GM13977 (cell line): ENCODE measurements at regions not wholly inside any gene's neighbourhood (a gene's known extent, or its start where the extent isn't known, plus 50 kb on each side); places are given as distances from the start of the nearest gene placed in this dataset.

Experiments used
- DNase-seq: peaks from one replicate; pipeline ENCODE4 v3.0.0; 2012; ENCODE audit warnings: low spot score
- CTCF ChIP-seq: IDR thresholded peaks from 2 replicates; pipeline ENCODE4 v1.5.1; 2012; ENCODE audit warnings: mild to moderate bottlenecking, control low read depth; ENCODE audit not compliant: insufficient read depth; ENCODE audit errors: extremely low read depth, missing control alignments
- in situ Hi-C: fragments of 300-500 bp; cut with MboI; formaldehyde crosslinking; loops from one replicate; pipeline ENCODE4 v1.12.0; 2022; ENCODE audit warnings: low sequenced_read_pairs, low pct_unique_long_range_greater_than_20kb, mixed read lengths, inconsistent platforms; ENCODE audit not compliant: unreplicated experiment

GRCh38 chr5:18216729-18217128 lies 582.5 kb downstream of the TAF11L14 start:
- no peak for TF ChIP-seq CTCF
- in situ Hi-C loops: no loop called here
- DNase-seq: no peak

GRCh38 chr5:18219241-18219640 lies 585.0 kb downstream of the TAF11L14 start:
- DNase-seq: no peak
- in situ Hi-C loops: no loop called here
- TF ChIP-seq CTCF: no peak

GRCh38 chr5:18220631-18221030 lies 586.4 kb downstream of the TAF11L14 start:
- in situ Hi-C loops: no loop called here
- DNase-seq: no peak
- no peak for TF ChIP-seq CTCF

- no peak for TF ChIP-seq CTCF
- in situ Hi-C loops: no loop called here
Observed at GRCh38 chr5:18236386-18236785, 602.1 kb downstream of the TAF11L14 start.

GRCh38 chr5:18238321-18238720 lies 604.1 kb downstream of the TAF11L14 start:
- in situ Hi-C loops: no loop called here
- DNase-seq: no peak
- TF ChIP-seq CTCF: no peak

More at GRCh38 chr5:18236386-18236785, 602.1 kb downstream of the TAF11L14 start:
- DNase-seq: no peak

GRCh38 chr5:18240971-18241370 lies 606.7 kb downstream of the TAF11L14 start:
- in situ Hi-C loops: no loop called here
- TF ChIP-seq CTCF: no peak
- DNase-seq: no peak

- in situ Hi-C loops: no loop called here
- TF ChIP-seq CTCF: no peak
- no peak for DNase-seq
Observed at GRCh38 chr5:18243846-18244245, 609.6 kb downstream of the TAF11L14 start.
